Lower leg skin (tissue), 4 donors: ENCODE measurements at regions not wholly inside any gene's neighbourhood (a gene's known extent, or its start where the extent isn't known, plus 50 kb on each side); places are given as distances from the start of the nearest gene placed in this dataset.

Source experiments
- DNase-seq, 2 donors: peaks; one replicate each; pipeline ENCODE4 v3.0.0-alpha.2; 2019; ENCODE audit warnings: low spot score in 2 of 2
- H3K4me3 ChIP-seq: fragments of 200-600 bp; sonication (generic); 2 replicates; pipeline ENCODE4 v1.5.1; 2017; ENCODE audit warnings: mild to moderate bottlenecking, low read depth; ENCODE audit not compliant: poor library complexity, severe bottlenecking
- POLR2A ChIP-seq, 2 donors: fragments of 450-650 bp; IDR thresholded peaks; one replicate each; pipeline ENCODE4 v1.6.1; 2016 to 2017; ENCODE audit warnings: antibody characterized with exemption in 2 of 2, mild to moderate bottlenecking in 1 of 2, moderate library complexity in 1 of 2
- WGBS, 2 donors: methylation state at CpG; one replicate each; pipeline ENCODE4 v1.1.5; 2018; 5-methylcytosine and 5-hydroxymethylcytosine counted together
- intact Hi-C: fragments of 100-400 bp; cut with DNase I; formaldehyde crosslinking; loops from one replicate; pipeline ENCODE4 v1.15.0; 2023; ENCODE audit warnings: low total_unique reads
- TF ChIP-seq, protein P1 (sequence below), 3 donors: fragments of 450-650 bp; IDR thresholded peaks; one replicate each; pipeline ENCODE4 v1.5.1; 2016; ENCODE audit warnings: antibody characterized with exemption in 3 of 3, mild to moderate bottlenecking in 3 of 3, moderate library complexity in 2 of 3

GRCh38 chr4:175440786-175441185 lies 371.3 kb downstream of the GPM6A start:
- TF ChIP-seq, protein P1, sequence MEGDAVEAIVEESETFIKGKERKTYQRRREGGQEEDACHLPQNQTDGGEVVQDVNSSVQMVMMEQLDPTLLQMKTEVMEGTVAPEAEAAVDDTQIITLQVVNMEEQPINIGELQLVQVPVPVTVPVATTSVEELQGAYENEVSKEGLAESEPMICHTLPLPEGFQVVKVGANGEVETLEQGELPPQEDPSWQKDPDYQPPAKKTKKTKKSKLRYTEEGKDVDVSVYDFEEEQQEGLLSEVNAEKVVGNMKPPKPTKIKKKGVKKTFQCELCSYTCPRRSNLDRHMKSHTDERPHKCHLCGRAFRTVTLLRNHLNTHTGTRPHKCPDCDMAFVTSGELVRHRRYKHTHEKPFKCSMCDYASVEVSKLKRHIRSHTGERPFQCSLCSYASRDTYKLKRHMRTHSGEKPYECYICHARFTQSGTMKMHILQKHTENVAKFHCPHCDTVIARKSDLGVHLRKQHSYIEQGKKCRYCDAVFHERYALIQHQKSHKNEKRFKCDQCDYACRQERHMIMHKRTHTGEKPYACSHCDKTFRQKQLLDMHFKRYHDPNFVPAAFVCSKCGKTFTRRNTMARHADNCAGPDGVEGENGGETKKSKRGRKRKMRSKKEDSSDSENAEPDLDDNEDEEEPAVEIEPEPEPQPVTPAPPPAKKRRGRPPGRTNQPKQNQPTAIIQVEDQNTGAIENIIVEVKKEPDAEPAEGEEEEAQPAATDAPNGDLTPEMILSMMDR (IDR thresholded peaks at IDR 0.05), result no peak
- no peak for TF ChIP-seq POLR2A (IDR thresholded peaks at IDR 0.05)
- H3K4me3 ChIP-seq, result no peak overlapping the region
- intact Hi-C loops, result no loop called here
- WGBS, 2 donors, result 75 to 80% methylated on average over 2 of the region's 2 CpGs
- no peak for DNase-seq

DNA sequence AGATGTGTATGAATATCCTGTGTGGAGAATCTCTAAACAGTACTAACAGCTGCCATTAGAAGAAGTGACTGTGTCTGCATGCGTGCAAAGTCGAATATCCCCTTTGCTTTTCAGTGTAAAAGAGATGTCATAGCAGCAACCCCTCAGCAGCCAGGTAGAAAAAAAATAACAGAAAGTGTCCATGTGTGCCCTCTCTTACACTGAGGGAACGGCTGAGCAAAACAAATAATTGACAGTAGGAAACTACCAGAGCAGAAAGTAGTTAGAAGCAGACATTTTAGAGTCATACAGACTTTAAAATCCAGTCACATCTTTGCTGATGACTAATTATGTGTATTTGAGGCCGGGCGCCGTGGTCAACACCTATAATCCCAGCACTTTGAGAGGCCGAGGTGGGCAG lies 370.8 kb downstream of the GPM6A start:
- WGBS, 2 donors, result 88 to 91% methylated on average over 7 of the region's 7 CpGs
- no peak overlapping the region for H3K4me3 ChIP-seq
- intact Hi-C loops, result no loop called here
- TF ChIP-seq POLR2A (IDR thresholded peaks at IDR 0.05), result no peak
- TF ChIP-seq, protein P1 (IDR thresholded peaks at IDR 0.05), result no peak
- no peak for DNase-seq

- DNase-seq, result no peak
- H3K4me3 ChIP-seq, result no peak overlapping the region
- intact Hi-C loops, result no loop called here
- TF ChIP-seq, protein P1 (IDR thresholded peaks at IDR 0.05), result no peak
- no peak for TF ChIP-seq POLR2A (IDR thresholded peaks at IDR 0.05)
- WGBS, 2 donors, result 59 to 90% methylated on average over 2 to 3 of the region's 3 CpGs
These were observed 368.5 kb downstream of the GPM6A start for GRCh38 chr4:175443547-175443946.

- TF ChIP-seq, protein P1 (IDR thresholded peaks at IDR 0.05), result no peak
- TF ChIP-seq POLR2A (IDR thresholded peaks at IDR 0.05), result no peak
- 66% methylated on average over 4 of the region's 4 CpGs for WGBS, 2 donors
- H3K4me3 ChIP-seq, result no peak overlapping the region
- no peak for DNase-seq
- intact Hi-C loops, result no loop called here
These were observed 367.6 kb downstream of the GPM6A start for GRCh38 chr4:175444512-175444911.

- TF ChIP-seq, protein P1 (IDR thresholded peaks at IDR 0.05), result no peak
- no peak for TF ChIP-seq POLR2A (IDR thresholded peaks at IDR 0.05)
- 42 to 45% methylated on average over 1 of the region's 1 CpG for WGBS, 2 donors
- intact Hi-C loops, result no loop called here
- DNase-seq, result no peak
- H3K4me3 ChIP-seq, result no peak overlapping the region
These were observed 365.0 kb downstream of the GPM6A start for GRCh38 chr4:175447016-175447415.

DNA sequence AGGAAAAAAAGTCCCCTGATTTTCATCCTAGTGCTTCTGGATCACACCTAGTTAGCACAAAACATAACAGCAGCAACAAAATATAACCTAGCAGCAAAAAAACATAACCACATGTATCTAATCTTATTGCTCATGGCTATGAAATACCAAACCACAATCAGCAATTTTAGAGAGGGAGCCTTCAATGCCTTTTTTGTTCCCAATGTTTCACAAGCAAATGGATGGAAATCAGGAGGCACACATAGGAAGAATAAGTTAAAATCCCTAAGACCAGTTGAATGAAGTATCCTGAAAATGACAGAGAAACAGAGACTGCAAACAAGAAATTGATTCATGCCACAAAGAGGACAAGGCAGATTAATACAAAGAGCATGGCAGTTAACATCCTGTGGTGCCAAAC lies 361.6 kb downstream of the GPM6A start:
- intact Hi-C loops, result no loop called here
- TF ChIP-seq, protein P1 (IDR thresholded peaks at IDR 0.05), result no peak
- no peak for DNase-seq

More for the DNA sequence above, 361.6 kb downstream of the GPM6A start:
- no peak overlapping the region for H3K4me3 ChIP-seq
